ENCODE measurements at regions not wholly inside any gene's neighbourhood (a gene's known extent, or its start where the extent isn't known, plus 50 kb on each side); places are given as distances from the start of the nearest gene placed in this dataset.

GRCh38 chr2:51484605-51485004 is 452.7 kb upstream of the NRXN1 start:
- no peak for TF ChIP-seq CTCF (conservative IDR thresholded peaks at IDR 0.05; ENCODE audit: low read depth in 2 of 2)
- no peak for TF ChIP-seq EZH2 (IDR thresholded peaks at IDR 0.05; ENCODE audit: low read depth, unreplicated experiment)
- no peak for TF ChIP-seq EZH2phosphoT487 (IDR thresholded peaks at IDR 0.05; ENCODE audit: unreplicated experiment)
- no peak for TF ChIP-seq POLR2AphosphoS5 (IDR thresholded peaks at IDR 0.05; ENCODE audit: low read depth)
- TF ChIP-seq JUNB (IDR thresholded peaks at IDR 0.05; ENCODE audit: unreplicated experiment) = no peak
- TF ChIP-seq STAT1 (IDR thresholded peaks at IDR 0.05; ENCODE audit: unreplicated experiment) = no peak
- TF ChIP-seq CREB1 (CRISPR knock-in tag; IDR thresholded peaks at IDR 0.05; ENCODE audit: low read depth) = no peak
- no peak for TF ChIP-seq REST (IDR thresholded peaks at IDR 0.05; ENCODE audit: unreplicated experiment)
- TF ChIP-seq, protein P1, sequence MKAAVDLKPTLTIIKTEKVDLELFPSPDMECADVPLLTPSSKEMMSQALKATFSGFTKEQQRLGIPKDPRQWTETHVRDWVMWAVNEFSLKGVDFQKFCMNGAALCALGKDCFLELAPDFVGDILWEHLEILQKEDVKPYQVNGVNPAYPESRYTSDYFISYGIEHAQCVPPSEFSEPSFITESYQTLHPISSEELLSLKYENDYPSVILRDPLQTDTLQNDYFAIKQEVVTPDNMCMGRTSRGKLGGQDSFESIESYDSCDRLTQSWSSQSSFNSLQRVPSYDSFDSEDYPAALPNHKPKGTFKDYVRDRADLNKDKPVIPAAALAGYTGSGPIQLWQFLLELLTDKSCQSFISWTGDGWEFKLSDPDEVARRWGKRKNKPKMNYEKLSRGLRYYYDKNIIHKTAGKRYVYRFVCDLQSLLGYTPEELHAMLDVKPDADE (IDR thresholded peaks at IDR 0.05) = no peak

Data from GM23338 (cell line).